ENCODE measurements at regions not wholly inside any gene's neighbourhood (a gene's known extent, or its start where the extent isn't known, plus 50 kb on each side); places are given as distances from the start of the nearest gene placed in this dataset.

DNA sequence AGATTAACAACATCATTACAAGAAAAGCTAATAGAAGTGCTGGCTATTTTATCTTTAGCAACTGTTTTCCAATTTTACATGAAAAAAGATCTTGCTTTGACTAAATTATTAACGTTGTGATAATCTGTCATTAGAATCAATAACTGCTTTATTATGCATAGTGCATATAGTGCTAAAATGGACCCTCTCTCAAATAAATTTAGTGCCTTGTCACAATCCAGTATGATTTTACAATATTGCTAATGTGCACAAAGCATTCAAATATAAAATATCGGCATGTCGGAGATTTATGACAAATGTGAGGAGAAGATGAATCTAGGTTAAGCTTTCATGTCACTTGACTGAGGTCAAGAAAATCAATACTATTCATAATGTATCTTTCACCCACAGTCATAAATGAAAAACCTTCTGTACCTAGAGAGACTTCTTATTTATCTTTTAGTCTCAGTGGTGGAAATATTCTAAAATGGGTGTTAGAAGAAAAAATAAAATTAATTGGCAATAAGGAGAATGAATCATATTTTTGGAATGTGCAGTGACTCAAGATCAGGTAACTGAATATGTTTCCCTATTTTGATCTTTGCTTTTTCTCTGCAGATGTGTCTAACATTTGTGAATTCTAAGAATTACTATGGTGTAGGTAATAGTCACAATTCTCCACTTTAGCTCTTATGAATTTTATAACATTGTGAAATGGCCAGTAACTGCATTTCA lies 672.9 kb upstream of the GRAMD2B start:
- DNase-seq (ENCODE audit: low read depth in 2 of 2): no peak

DNA sequence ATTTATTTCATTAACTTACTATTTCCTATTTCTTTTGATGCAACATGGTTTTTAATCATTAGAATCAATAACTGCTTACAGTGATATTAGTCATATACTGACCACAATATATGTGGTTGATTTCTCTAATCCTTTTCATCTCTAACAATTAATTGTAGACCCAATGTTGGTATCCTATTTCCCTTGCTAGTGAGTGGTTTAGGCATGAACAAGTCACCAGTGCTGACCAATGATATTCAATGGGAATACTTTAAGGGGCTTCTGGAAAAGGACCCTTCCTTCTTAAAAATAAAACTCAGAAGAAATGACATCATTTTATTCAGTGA lies 672.4 kb upstream of the GRAMD2B start:
- DNase-seq (ENCODE audit: low read depth in 2 of 2): no peak

DNA sequence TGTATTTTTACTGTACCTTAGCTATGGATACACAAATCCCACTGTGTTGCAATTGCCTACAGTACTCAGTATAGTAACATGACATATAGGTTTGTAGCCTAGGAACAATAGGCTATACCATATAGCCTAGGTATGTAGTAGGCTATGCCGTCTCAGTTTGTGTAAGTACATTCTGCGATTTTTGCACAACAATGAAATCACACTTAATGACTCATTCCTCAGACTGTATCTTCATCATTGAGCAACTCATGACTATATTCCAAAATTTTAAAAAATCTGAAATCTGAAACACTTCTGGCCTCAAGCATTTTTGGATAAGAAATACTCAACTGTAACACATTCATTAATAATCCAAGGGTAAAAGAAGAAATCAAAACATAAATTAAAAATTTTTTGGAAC lies 666.8 kb upstream of the GRAMD2B start:
- no peak for DNase-seq (ENCODE audit: low read depth in 2 of 2)

DNA sequence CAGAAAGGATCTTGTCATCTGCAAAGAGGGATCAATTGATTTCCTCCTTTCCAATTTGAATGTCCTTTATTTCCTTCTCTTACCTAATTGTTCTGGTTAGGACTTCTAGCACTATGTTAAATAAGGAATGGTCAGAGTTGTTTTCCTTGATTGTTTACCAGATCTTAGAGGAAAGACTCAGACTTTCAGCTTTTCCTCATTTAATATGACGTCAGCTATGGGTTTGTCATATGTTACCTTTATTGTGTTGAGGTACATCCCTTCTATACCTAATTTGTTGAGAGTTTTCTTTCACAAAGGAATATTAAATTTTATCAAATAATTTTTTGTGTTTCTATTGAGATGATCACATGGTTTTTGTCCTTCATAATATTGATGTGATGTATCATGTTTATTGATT lies 656.5 kb upstream of the GRAMD2B start:
- DNase-seq (ENCODE audit: low read depth in 2 of 2): no peak

DNA sequence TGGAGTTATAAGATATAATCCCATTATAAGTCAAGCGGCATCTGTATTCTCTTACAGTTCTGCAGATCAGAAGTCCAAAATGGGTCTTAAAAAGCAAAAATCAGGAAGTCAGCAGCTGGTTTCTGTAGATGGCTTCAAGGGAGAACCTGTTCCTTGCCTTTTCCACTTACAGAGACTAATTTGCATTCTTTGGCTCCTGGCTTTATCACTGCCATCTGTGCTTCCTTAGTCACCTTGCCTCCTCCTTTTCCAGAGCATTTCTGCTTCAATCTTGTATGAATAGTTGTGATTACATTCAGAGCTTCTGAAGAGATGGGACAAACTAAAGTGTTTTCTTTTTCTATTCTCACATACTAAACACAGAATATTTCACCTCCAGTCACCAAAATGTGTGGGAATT lies 647.3 kb upstream of the GRAMD2B start:
- no peak for DNase-seq (ENCODE audit: low read depth in 2 of 2)

DNA sequence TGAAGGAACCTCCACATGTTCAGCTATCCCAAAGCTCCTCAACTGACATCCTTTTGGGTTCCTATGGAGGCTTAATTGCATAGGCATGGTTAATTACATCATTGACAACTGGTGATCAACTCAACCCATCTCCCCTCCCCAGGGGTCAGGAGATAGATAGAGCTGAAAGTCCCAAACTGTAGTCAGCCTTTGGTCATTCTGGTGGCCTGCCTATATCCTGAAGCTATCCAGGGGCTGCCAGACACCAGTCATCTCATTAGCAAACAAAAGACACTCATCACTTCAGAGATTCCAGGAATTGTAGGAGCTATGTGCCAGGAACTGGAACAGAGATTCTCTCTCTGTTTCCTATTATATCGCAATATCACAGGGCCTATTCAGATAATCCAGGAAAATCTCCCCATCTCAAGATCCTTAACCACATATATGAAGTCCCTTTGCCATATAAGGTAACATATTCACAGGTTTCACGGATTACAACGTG lies 646.5 kb upstream of the GRAMD2B start:
- DNase-seq (ENCODE audit: low read depth in 2 of 2): no peak

DNA sequence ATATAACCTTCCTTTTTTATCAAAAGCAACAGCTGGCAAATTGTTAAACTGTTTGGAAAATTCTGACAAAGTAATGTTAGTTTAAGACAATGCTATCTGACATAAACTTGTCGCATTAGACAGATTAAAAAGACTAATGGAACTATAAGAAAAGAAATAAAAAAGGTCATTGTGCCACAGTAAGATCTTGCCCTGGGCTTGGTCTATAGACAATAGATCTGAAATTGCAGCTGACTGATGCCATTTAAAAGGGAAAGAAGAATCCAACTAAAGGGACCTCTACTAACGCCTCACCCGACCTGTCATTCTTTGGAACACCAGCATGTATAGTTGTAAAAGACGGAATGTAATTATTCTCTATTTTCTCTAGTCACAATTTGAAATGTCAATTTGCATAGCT lies 644.4 kb upstream of the GRAMD2B start:
- DNase-seq (ENCODE audit: low read depth in 2 of 2): no peak

DNA sequence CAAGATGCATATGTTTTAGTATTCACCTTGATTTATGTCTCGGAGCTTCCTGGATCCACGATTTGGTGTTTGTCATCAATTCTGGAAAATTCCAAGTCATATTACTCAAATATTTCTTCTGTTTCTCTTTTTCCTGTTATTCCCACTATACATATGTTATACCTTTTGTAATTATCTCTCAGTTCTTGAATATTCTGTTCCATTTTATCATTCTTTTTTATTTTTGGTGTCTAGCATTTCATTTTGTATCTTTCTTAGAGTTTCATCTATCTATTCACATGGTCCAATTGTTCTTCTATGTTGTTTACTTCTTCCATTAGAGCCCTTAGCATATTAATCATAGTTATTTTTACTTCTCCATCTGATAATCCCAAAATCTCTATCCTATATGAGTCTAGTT lies 637.8 kb upstream of the GRAMD2B start:
- DNase-seq (ENCODE audit: low read depth in 2 of 2): no peak

DNA sequence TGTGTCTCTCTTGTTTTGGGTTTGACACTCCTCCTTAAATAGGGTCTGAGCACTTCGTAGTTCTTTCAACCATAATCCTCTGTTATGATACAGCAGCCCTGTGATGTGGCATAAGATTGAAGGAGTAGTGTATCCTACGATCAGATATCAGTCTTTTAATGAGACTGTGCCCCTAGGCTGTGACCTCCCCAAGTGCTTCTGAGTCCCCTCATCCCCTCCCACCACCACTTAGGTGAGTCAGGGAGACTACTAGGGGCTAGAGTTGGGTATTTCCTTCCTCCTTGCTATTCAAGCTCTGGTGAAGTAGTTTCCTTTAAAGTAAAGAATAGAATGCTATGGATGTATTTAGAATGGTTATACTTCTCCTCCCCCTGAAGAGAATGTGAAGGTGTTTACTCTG lies 637.2 kb upstream of the GRAMD2B start:
- DNase-seq (ENCODE audit: low read depth in 2 of 2): no peak

DNA sequence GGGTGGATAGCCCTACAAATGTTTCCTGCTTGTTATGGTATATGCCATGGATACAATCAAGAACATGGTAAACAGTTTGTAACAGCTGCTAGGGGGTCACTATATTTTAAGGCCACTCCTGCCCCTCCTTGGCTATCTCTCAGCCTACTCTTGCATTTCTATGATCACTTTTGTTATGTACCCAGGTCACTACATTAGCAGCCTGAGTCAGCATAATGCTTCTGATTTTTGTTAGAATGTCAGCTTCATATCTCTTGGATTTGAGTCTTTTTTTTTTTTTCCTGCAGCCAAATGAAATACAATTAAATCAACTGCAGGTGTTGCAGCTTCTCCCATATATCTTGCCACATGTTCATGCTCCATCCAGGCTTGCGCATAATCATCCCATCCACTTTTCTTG lies 629.7 kb upstream of the GRAMD2B start:
- DNase-seq (ENCODE audit: low read depth in 2 of 2): no peak

DNA sequence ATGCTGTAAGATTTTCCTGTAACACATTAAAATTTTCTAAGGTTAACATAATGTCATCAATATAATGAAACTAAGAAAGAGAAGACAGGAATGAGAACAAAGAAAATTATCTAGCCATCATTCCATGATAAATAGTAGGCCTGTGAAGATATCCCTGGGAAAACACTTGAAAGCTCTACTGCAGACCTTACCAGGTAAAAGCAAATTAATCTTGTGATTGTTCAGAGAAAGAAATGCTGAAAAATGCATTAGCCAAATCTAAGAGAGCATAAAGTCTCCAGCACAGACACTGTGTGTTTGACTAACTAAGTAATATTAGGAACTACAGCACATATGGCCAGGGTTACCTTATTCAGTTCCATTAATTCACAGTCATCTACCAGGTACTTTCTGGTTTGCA lies 628.3 kb upstream of the GRAMD2B start:
- no peak for DNase-seq (ENCODE audit: low read depth in 2 of 2)

DNA sequence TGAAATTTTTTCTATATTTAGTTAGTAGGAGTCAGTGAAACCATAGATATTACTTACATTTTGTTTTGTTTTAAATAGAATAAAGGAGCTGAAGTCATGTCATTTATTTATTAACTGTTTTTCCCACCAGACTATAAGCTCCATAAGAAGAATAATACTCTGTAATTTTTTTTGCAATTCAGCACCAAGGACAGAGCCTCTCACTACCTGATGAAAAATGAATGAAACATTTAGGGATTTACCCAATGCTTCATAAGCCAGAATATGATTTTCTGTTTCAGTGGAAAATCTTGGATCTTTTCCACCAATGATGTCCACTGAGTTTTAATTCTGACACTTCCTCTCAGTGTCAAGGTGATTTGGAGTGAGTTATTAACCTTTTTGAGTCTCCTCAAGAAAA lies 624.9 kb upstream of the GRAMD2B start:
- no peak for DNase-seq (ENCODE audit: low read depth in 2 of 2)

DNA sequence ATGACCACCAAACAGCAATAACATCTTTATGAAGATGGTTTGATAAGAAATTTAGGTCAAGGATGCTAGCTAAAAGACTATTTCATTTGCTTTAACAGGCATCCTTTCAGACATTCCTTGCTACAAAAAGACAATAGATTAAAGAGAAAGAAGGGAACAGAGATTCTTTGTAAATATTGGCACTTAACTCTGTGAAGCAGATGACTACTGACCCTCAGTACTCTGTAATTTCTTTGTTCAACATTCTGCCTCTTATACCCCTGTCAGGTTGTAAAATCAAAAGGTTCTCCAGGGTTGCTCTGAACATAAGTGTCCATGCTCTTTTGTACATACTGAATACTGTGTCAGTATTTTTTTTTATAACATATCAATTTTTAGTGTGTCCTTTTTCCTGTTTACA lies 610.6 kb upstream of the GRAMD2B start:
- DNase-seq (ENCODE audit: low read depth in 2 of 2): no peak

DNA sequence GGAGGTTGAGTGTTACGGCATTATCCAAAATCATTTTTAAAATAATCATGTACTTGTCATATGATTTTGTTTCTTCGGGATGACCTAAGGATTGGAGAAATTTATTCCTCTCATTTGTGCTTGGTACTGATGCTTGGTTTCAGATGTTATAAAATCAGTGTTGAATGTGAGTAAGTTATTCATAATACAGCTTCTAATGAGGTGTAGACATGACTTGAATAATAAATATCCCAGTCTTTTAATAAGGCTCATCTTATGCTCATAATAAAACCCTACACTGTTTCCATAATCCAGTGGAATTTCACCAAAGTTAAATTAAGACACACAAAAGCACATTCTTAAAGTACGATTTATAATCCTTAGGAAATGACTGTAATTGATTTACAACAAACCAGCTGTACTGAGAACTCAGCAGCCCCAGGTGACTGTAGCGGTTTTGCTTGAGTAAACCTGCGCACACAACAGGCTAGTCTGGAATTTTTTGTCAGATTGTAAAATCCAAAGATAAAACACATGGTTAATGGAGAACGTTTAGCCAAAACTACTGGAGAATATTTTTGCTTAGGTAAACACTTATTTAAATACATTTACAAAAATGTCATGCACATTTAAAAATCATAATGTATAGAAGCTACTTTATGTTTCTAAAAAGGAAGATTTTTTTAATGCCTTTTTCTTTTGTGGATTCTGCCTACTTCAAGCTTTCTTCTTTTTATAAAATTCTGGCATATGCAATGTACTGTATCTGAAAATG lies 609.8 kb upstream of the GRAMD2B start:
- DNase-seq (ENCODE audit: low read depth in 2 of 2): no peak

DNA sequence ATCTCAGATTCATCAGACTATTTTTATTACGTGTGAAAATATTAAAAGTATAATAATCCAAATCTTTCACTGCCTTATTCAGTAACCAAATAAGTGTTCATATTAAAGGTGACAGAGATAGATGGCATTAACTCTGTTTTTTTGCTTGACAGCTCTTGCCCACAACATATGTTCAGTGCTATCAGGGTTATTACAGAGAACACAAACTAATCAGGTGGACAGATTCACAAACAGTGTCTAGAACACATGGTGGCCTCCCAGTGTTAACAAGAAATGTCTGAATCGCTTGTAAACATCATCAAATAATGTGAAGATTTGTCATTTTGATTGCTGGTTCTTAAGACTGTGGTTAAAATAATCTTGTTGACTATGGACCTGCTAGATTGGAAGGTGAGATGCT lies 609.1 kb upstream of the GRAMD2B start:
- no peak for DNase-seq (ENCODE audit: low read depth in 2 of 2)

DNA sequence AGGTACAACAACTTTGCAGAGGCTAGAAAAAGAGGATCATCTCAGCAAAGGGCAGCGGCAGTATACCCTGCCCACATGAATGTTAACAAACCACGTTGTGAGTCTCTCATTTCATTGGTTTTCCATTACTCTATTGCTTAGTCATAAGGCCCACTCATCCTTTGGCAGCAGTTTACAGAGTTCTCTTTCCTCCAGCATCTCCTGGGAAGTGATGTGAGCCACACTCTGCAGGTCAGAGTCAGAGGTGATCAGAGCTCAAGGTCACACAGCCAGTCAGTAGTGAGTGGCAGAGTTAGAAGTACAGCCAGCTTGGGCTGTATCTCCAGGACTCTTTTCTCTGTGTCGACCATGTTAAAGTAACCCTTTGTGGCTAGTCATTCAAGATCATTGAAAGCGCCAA lies 599.6 kb upstream of the GRAMD2B start:
- DNase-seq (ENCODE audit: low read depth in 2 of 2): no peak

DNA sequence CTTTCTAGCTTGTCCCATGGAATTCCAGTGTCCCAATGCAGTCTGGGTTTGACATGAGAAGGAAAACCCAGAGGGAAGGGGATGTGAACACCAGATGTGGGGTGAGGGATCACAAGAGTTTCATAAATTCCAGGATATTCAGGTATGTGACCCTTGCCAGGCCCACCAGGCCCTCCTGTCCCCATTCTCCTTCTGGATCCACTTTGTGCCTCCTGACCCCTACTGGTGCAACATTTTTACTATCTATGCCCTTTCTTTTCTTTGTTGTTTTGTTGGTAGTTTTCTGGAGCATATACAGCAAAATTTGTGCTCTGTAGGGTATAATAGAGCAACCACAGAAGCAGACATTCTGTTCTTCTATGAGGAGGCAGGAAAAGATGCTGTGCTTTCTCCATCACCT lies 597.0 kb upstream of the GRAMD2B start:
- DNase-seq (ENCODE audit: low read depth in 2 of 2): no peak

DNA sequence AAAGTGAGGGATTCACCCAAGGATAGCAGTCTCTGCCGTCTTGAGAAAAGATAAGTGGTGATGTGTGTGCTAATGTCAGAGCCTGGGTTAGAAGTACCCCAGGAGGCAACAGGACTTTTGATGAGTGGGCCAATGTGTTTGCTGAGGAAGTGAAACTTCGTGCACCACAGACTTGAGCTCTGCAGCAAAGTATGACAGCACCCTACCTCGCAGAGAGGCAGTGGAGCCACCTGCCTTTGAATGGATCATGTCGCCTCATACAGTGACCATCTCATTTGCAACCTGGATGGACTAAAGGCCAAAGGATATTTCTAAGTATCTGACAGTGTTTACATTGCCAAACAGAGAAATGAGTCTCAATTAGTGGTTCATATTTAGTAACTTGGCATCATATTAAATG lies 593.9 kb upstream of the GRAMD2B start:
- no peak for DNase-seq (ENCODE audit: low read depth in 2 of 2)

DNA sequence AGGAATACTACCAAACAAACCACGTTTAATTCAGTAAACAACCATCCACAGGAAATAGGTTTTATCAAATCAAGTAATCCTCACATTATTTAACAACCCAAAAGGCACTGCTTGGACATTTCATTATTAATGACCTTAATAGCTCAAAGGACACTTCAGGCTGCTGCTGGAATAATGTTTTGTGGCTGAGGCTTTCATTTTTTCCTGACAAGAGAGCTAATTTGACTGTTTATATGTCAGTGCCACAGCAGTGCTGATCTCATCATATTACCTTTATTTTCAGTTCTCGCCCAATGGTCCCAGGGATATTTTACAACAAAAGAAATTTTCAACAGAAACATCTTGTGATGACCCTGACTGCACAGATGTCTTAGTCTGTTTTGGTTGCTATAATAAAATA lies 589.8 kb upstream of the GRAMD2B start:
- no peak for DNase-seq (ENCODE audit: low read depth in 2 of 2)

DNA sequence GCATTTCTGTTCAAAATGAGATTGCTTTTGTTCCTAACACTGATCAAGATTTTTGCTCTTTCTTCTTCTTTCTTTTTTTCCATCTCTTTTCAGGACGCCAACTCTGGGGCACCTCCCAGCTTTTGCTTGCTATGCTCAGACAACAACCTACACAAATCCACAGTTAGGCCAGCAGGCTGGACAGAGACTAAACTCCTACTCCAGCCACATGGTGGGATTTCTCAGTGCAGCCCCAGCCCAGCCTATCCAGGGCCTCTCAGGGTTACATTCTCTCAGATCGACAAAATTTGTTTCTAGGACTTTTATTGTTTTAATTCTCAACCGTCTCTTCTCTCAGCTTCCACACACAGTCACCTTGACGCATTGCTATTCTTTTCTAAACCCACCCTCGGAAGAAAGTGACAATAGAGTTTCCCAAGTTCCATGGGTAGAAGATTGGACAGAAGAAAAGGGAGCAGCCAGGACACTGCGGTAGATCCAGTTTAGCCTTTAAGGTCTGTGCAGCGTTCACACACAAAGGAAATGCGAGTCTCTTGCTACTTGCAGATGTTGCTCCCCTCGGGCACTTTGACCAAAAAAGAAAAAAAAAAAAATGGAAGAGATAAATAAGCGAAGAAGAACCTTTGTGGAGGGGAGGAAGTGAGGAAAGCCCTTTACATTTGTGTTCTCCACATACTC lies 588.6 kb upstream of the GRAMD2B start:
- no peak for DNase-seq (ENCODE audit: low read depth in 2 of 2)

DNA sequence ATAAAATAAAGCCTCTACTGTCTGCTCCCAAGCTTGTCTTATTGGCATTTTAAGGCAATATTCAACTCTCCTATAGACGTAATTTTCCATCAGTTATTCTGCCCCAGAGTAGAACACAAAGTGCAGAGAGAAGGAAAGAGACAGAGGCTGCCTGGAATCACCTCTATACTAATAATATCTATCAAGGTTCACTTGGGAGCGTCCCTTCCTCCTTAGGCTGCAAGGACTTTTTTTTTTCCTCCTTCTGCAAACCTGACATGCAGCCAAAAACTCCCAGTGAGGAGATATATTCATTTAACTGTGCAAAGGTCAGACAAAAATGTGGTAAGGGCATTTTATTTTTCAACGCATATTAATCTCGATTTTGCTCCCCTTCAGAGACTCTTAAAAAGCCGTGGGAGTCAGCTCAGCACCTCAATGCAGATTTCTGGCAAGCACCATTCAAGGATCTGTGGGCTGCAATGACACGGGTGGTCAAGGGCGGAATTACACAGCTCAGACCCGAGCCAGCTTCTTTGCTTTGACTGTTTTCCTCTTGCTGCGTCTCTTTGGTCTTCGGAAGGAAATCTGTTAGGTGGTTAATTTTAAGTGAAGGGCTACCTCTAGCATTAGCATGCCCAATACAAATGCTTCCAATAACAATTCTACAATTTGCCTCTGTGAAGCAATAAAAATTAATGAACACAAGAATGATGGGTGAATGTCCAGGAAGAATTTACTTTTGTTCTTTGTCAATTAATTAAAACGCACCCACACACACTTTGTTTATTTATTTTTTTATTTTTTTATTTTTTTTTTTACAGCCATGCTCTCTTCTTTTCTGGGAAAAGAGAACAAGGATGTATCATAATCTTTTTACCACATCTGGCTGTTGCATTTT lies 587.7 kb upstream of the GRAMD2B start:
- DNase-seq (ENCODE audit: low read depth in 2 of 2): no peak

DNA sequence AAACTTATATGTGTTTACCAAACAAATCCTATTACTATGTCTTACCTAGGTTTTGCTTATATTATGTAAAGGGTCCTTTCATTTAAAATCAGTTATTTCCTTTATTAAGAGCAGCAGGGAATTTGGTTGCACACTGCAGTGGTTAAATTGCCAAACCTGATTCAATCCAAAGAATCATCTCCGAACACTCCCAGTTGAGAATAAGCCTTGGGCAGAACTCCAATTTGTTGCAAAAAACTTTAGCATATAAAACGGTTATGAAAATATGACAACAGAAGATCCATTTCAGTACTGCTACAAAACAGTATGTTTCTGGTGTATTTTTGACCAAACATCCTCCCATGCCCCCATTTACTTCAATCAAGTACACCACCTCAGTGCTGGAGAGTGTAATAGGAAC lies 587.0 kb upstream of the GRAMD2B start:
- DNase-seq (ENCODE audit: low read depth in 2 of 2): no peak

Data from stimulated activated CD8-positive, alpha-beta memory T cell treated with anti-CD3 and anti-CD28 coated beads, Interleukin-2, amount 100 ng/mL, for 1 hour (primary cell).